Muscle layer of duodenum (tissue), 2 donors: ENCODE measurements at regions not wholly inside any gene's neighbourhood (a gene's known extent, or its start where the extent isn't known, plus 50 kb on each side); places are given as distances from the start of the nearest gene placed in this dataset.

Experiments used
- H3K27ac ChIP-seq: one replicate; pipeline ENCODE4 v1.7.0; 2013; ENCODE audit warnings: mild to moderate bottlenecking, low read length
- H3K27me3 ChIP-seq: one replicate; pipeline ENCODE4 v1.7.0; 2013; ENCODE audit warnings: low read depth, mild to moderate bottlenecking, control low read depth, low read length
- H3K36me3 ChIP-seq, 2 donors: one replicate each; pipeline ENCODE4 v1.7.0; 2013; ENCODE audit warnings: low read length in 2 of 2, control low read depth in 1 of 2, mild to moderate bottlenecking in 1 of 2; ENCODE audit not compliant: insufficient read depth in 2 of 2, control insufficient read depth in 1 of 2
- H3K4me1 ChIP-seq, 2 donors: one replicate each; pipeline ENCODE4 v1.7.0; 2013; ENCODE audit warnings: low read length in 2 of 2, mild to moderate bottlenecking in 2 of 2, control low read depth in 1 of 2, moderate library complexity in 1 of 2; ENCODE audit not compliant: insufficient read depth in 2 of 2, control insufficient read depth in 1 of 2
- H3K4me3 ChIP-seq, 2 donors: one replicate each; pipeline ENCODE4 v1.7.0; 2013; ENCODE audit warnings: low read length in 2 of 2, low read depth in 1 of 2, mild to moderate bottlenecking in 1 of 2
- H3K9me3 ChIP-seq, 2 donors: one replicate each; pipeline ENCODE4 v1.7.0; 2013; ENCODE audit warnings: low read length in 2 of 2, control low read depth in 1 of 2, mild to moderate bottlenecking in 1 of 2; ENCODE audit not compliant: control insufficient read depth in 1 of 2
- donor health status: healthy.

DNA sequence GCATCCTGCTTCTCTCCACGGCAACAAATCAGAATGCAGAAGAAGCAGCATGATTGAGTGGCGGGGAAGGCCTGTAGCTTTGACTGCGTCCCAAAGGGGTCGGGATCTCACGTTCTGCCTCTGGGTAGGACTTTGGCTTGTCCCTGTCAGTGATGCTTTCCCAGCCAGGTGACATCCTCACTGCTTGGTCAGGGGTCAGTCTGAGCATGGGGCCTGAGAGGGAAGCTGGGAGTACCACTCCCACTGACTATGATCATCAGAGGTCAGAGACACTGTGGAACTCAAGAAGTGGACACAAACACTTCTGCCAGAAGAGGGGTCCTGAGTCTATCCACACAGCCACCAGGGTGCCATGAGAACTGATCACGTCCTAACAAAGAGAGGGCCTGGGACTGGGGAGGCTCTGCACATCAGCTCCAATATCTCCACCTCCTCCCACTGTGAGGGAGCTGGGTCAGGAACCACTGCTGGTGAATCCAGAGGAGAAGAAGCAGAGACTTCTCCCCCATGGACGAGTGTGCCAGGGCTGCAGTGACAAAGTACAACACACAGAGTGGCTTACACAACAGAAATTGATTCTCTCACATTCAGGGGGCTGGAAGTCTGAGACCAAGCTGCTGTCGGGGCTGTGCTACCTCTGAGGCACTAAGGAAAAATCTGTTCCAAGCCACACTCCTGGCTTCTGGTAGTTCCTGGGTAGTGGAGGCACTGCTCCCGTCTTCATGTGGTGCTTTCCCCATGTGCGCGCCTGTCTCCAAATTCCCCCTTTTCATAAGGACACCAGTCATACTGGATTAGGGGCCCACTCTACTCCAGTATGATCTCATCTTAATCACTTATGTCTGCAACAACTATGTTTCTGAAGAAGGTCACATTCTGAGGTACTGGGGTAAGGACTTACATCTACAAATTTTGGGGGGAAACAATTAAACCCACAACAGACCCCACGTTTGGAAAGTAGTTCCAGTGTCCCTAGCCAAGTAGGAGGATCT, 131.1 kb downstream of the CYP26A1 start:
- no peaks in the 10 kb centered on the region for H3K4me1 ChIP-seq
- no peak overlapping the region for H3K27ac ChIP-seq
- H3K27me3 ChIP-seq, result no peaks in the 10 kb centered on the region
- H3K4me3 ChIP-seq, result no peak overlapping the region
- no peaks in the 10 kb centered on the region for H3K9me3 ChIP-seq
- no peaks in the 10 kb centered on the region for H3K36me3 ChIP-seq

DNA sequence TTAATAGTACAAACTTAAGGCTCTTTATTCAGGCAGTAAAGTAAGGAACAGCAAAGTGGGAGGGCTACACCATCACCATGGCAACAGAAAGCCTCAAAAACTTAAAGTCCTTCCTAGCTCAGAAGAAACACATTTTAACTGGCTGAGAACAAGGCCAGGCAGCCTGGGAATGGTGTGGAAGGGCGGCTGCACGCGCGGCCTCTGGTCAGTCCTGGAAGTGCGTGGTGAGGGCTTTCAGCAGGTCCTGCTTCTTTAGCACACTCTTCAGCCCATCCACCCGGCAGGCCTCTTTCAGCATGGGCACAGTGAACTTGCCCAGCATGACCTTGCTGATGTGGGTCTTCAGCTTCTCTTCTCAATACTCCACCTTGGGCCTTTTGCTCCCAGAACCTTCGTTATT, 133.0 kb downstream of the CYP26A1 start:
- H3K4me1 ChIP-seq, result no peaks in the 10 kb centered on the region
- no peaks in the 10 kb centered on the region for H3K9me3 ChIP-seq
- H3K27me3 ChIP-seq, result no peaks in the 10 kb centered on the region
- H3K36me3 ChIP-seq, result no peaks in the 10 kb centered on the region
- no peak overlapping the region for H3K4me3 ChIP-seq
- no peak overlapping the region for H3K27ac ChIP-seq

DNA sequence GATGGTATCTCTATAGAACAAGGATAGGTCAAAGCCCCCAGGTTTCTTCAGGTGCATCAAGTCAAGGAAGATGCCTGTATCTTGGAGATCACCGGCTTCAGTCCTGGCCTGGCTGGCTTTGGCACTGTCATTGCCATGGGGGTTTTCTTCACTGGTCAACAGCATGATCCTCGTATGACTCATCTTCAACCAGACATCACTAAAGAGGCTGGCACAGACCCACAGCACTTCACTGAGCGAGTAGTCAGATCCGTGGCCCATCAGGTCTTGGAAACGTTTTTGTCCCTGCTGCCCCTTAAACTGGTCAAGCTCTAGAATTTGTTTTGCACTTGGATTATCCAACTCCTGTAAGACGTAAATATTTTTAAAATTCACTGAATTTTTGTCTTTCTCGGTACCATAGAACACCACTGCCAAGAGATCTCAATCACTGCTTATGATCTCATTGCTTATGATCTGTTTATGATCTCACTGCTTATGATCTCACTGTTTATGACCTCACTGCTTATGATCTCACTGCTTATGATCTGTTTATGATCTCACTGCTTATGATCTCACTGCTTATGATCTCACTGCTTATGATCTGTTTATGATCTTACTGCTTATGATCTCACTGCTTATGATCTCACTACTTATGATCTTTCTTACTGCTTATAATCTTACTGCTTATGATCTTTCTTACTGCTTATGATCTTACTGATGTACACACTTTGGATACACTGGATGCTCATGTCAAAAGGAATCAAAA, 135.2 kb downstream of the CYP26A1 start:
- no peaks in the 10 kb centered on the region for H3K9me3 ChIP-seq
- H3K27ac ChIP-seq, result no peak overlapping the region
- H3K4me1 ChIP-seq, result no peaks in the 10 kb centered on the region
- H3K4me3 ChIP-seq, result no peak overlapping the region
- no peaks in the 10 kb centered on the region for H3K27me3 ChIP-seq
- no peaks in the 10 kb centered on the region for H3K36me3 ChIP-seq

DNA sequence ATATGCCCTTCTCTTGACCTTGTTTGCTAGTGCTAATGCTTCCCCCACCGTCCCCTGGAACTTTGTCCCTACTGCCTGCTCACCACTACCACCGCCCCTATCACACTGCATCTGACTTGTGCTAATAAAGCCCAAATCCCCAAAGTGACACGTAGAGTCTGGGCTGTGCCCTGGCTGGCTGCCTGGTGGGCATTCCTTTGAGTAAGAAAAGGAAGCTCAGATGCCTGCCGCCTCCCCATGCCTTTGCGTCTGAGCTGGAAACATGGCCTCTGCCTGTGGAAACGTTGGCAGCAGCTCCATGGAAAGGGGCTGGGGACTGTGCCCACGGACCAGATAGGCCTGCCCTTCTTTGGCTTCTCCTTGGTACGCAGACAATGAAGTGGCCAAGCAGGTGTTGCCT, 138.3 kb downstream of the CYP26A1 start:
- no peaks in the 10 kb centered on the region for H3K27me3 ChIP-seq
- H3K9me3 ChIP-seq, result no peaks in the 10 kb centered on the region
- H3K27ac ChIP-seq, result no peak overlapping the region
- H3K4me3 ChIP-seq, result no peak overlapping the region
- no peaks in the 10 kb centered on the region for H3K4me1 ChIP-seq
- H3K36me3 ChIP-seq, result no peaks in the 10 kb centered on the region

DNA sequence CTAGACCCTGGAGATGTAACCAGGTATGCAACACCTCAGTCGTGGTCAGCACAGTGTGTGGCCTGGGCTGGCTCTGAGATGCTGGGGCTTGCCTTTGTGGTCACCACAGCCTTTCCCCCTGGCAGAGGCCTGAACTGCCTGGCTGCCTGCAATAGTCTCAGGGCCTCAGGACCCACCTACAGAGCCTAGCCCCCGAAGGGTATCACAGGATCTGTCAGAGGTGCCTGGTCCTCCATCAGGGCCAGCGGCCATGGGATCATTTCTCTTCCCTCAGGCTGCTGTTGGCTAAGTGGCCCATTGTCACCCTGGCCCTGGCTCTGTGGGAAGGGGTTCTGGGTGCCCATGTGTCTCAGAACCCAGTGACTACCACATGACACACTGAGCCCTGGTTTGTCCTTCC, 141.6 kb downstream of the CYP26A1 start:
- no peak overlapping the region for H3K27ac ChIP-seq
- no peak overlapping the region for H3K4me3 ChIP-seq
- H3K27me3 ChIP-seq, result no peaks in the 10 kb centered on the region
- H3K9me3 ChIP-seq, result no peaks in the 10 kb centered on the region
- no peaks in the 10 kb centered on the region for H3K36me3 ChIP-seq
- no peaks in the 10 kb centered on the region for H3K4me1 ChIP-seq

DNA sequence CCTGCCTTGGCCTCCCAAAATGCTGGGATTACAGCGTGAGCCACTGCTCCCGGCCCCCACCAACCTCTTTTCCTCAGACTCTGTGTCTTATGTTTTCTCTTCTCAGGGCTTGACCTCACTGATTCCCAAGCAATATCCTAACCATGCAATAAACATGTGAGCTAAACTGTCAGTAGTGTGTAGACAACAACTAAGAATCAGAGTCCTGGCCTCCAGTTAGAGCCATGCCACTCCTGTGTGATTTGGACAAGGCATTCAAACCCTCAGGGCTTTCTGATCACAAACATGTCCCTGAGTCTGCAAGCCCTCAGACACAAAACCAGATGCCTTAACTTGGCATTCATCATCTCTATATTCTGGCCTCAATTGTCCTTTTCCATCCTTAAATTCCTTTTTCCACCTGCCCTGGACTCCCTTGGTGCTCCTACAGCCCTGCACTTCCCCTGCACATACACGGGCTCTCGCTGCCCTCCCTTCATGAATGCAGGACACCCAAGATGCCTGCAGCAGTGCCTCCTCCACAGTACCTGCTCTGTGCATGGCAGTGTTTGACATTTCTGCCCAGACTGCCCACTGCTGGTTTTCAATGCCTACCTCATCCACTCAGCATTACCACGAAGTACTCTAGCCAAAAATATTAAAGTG, 142.8 kb downstream of the CYP26A1 start:
- H3K4me1 ChIP-seq, result no peaks in the 10 kb centered on the region
- no peaks in the 10 kb centered on the region for H3K9me3 ChIP-seq
- no peaks in the 10 kb centered on the region for H3K27me3 ChIP-seq
- no peak overlapping the region for H3K27ac ChIP-seq
- H3K36me3 ChIP-seq, result no peaks in the 10 kb centered on the region
- H3K4me3 ChIP-seq, result no peak overlapping the region

DNA sequence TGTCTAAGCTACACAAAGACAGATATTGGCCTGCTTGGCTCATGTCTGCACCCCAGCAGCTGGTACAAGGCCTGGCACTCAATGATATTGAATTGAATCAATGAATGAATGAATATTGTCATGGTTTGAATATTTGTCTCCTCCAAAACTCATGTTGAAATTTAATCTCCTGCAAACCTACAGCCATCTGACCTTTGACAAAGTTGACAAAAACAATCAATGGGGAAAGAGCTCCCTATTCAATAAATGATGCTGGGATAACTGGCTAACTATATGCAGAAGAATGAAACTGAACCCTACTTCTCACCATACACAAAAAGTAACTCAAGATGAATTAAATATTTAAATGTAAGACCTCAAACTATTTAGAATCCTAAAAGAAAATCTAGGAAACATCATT, 144.7 kb downstream of the CYP26A1 start:
- H3K4me3 ChIP-seq, result no peak overlapping the region
- H3K27ac ChIP-seq, result no peak overlapping the region
- H3K27me3 ChIP-seq, result no peaks in the 10 kb centered on the region
- H3K4me1 ChIP-seq, result no peaks in the 10 kb centered on the region
- peaks cover 0 to 5% of the 10 kb centered on the region in 2 donors for H3K9me3 ChIP-seq
- no peaks in the 10 kb centered on the region for H3K36me3 ChIP-seq

DNA sequence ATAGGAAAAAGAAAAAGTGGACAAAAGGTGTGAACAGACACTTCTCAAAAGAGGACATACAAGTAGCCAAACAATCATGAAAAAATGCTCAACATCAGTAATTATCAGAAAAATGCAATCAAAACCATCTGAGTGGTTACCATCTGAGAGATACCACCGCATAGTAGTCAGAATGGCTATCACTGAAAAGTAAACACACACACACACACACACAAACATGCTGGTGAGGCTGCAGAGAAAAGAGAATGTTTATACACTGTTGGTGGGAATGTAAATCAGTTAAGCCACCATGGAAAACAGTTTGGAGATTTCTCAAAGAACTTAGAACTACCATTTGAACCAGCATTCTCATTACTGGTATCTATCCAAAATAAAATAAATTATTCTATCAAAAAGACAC, 145.7 kb downstream of the CYP26A1 start:
- Histone ChIP-seq H3K27ac (no peak overlapping the region), H3K4me3 (no peak overlapping the region), H3K4me1 (no peaks in the 10 kb centered on the region), H3K27me3 (no peaks in the 10 kb centered on the region), H3K36me3 (no peaks in the 10 kb centered on the region), H3K9me3 (peaks cover 0 to 6% of the 10 kb centered on the region in 2 donors)

DNA sequence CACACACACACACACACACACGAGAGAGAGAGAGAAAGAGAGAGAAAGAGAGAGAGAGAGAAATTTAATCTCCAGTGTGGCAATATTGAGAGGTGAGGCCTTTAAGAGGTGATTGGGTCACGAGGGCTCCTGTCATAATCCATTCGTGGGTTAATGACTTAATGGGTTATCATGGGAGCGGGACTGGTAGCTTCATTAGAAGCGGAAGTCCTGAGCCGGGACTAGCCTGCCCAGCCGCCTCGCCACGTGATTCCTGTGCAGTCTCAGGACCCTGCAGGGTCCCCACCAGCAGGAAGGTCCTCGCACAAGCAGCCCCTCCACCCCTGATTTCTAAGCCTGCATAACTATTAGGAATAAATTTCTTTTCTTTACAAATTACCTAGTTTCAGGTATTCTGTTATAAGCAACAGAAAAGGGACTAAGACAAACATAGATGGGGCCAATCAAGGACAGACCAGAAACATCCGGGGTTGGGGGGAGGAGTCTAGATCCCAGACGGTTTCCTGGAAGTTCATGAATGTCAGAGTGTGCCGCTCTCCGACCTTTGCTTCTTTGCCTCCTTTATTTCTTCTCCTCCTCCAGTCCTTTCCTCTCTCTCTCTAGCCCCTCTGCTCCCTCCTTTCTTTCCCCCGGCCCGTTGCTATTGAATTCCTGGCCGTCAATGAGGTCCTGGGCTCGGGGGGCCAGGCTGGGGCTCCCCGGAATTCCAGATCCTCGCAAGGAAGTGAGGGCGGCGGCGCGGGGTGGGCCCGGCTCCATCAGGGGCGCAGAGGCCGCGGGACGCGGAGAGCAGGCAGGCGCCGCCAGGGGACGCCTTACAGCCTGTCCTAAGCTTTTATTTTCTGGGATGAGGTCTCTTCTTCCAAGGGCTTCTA, 146.8 kb downstream of the CYP26A1 start:
- Histone ChIP-seq H3K4me1 (no peaks in the 10 kb centered on the region), H3K36me3 (no peaks in the 10 kb centered on the region), H3K27ac (no peak overlapping the region), H3K9me3 (peaks cover 0 to 6% of the 10 kb centered on the region in 2 donors), H3K27me3 (no peaks in the 10 kb centered on the region), H3K4me3 (no peak overlapping the region)

DNA sequence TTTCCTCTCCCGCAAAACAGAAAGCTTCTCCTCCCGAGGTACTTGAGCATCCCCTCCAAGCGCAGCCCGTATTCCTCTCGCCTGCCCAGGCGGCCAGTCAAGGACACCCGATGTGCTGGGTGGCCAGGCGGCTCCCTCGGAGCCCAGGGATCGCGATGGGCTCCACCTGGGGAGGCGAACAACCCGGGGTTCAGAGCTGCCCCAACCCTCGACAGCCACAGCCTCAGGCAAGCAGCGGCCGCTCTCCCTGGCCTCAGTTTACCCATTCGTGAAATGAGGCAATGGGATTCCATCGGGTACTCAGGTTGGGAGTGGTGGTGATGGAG, 147.4 kb downstream of the CYP26A1 start:
- no peak overlapping the region for H3K4me3 ChIP-seq
- H3K27ac ChIP-seq, result no peak overlapping the region
- H3K36me3 ChIP-seq, result no peaks in the 10 kb centered on the region
- no peaks in the 10 kb centered on the region for H3K4me1 ChIP-seq
- no peaks in the 10 kb centered on the region for H3K27me3 ChIP-seq
- peaks cover 0 to 6% of the 10 kb centered on the region in 2 donors for H3K9me3 ChIP-seq
